SK-N-SH (cell line): ENCODE measurements at regions not wholly inside any gene's neighbourhood (a gene's known extent, or its start where the extent isn't known, plus 50 kb on each side); places are given as distances from the start of the nearest gene placed in this dataset.

ENCODE experiments used
- CTCF ChIA-PET: fragments of 300-600, 350-600 bp; formaldehyde crosslinking; extraction: SDS; loops from one replicate; lab custom pipeline; 2021; lab: Yijun Ruan, JAX
- POLR2A ChIA-PET: fragments of 350-600 bp; sonication (Branson Sonifier 250); formaldehyde crosslinking; extraction: SDS; loops from one replicate; lab custom pipeline; 2020; ENCODE audit warnings: antibody characterized with exemption, inconsistent platforms; lab: Yijun Ruan, JAX
- DNase-seq: peaks from one replicate; pipeline ENCODE4 v3.0.0; 2012
- H2AFZ ChIP-seq: fragments of 200-600 bp; sonication (generic); 2 replicates; pipeline ENCODE4 v1.8.1; 2016; ENCODE audit warnings: antibody characterized with exemption, mild to moderate bottlenecking, low read depth
- H3F3A ChIP-seq: fragments of 200-600 bp; sonication (generic); replicated peaks from 2 replicates; pipeline ENCODE3; 2016; ENCODE audit warnings: antibody characterized with exemption, mild to moderate bottlenecking; ENCODE audit not compliant: insufficient read depth
- H3K27ac ChIP-seq, 2 experiments: fragments of 200-500 bp in 1 of 2; fragments of 200-600 bp in 1 of 2; sonication (Bioruptor generic) in 1 of 2; sonication (generic), shearing (Covaris generic) in 1 of 2; 2 replicates each; pipeline versions ENCODE4 v1.5.1 to v1.6.1; 2014 to 2016; ENCODE audit warnings: low read depth in 2 of 2, inconsistent platforms in 1 of 2, low read length in 1 of 2, mild to moderate bottlenecking in 1 of 2, mixed read lengths in 1 of 2
- H3K27me3 ChIP-seq: fragments of 200-600 bp; sonication (generic), shearing (Covaris generic); 2 replicates; pipeline ENCODE4 v1.6.1; 2016; ENCODE audit warnings: mixed run types; ENCODE audit not compliant: insufficient read depth
- H3K36me3 ChIP-seq, 2 experiments: fragments of 200-500 bp in 1 of 2; fragments of 200-600 bp in 1 of 2; sonication (Bioruptor generic) in 1 of 2; sonication (generic) in 1 of 2; replicated peaks in 1 of 2; 2 replicates each; pipeline versions ENCODE3 to v1.5.1; 2014 to 2016; ENCODE audit warnings: low read length in 1 of 2, mild to moderate bottlenecking in 1 of 2; ENCODE audit not compliant: insufficient read depth in 2 of 2, control insufficient read depth in 1 of 2
- H3K4me1 ChIP-seq, 2 experiments: fragments of 200-500 bp in 1 of 2; fragments of 200-600 bp in 1 of 2; sonication (Bioruptor generic) in 1 of 2; sonication (generic), shearing (Covaris generic) in 1 of 2; 2 replicates each; pipeline versions ENCODE4 v1.5.1 to v1.6.1; 2014 to 2016; ENCODE audit warnings: low read depth in 1 of 2, low read length in 1 of 2, mixed run types in 1 of 2; ENCODE audit not compliant: insufficient read depth in 2 of 2, control insufficient read depth in 1 of 2
- H3K4me2 ChIP-seq: fragments of 200-600 bp; sonication (generic), shearing (Covaris generic); 2 replicates; pipeline ENCODE4 v1.6.1; 2017; ENCODE audit warnings: mixed run types
- H3K4me3 ChIP-seq, 2 experiments: fragments of 200-500 bp in 1 of 2; fragments of 200-600 bp in 1 of 2; sonication (Bioruptor generic) in 1 of 2; sonication (generic), shearing (Covaris generic) in 1 of 2; 2 replicates each; pipeline versions ENCODE4 v1.5.1 to v1.8.1; 2014 to 2016; ENCODE audit warnings: low read depth in 2 of 2, inconsistent platforms in 1 of 2, low read length in 1 of 2, mild to moderate bottlenecking in 1 of 2, mixed read lengths in 1 of 2, moderate library complexity in 1 of 2
- H3K79me2 ChIP-seq: fragments of 200-600 bp; sonication (generic); 2 replicates; pipeline ENCODE4 v1.8.1; 2017; ENCODE audit warnings: mild to moderate bottlenecking; ENCODE audit not compliant: insufficient read depth
- H3K9ac ChIP-seq: fragments of 200-600 bp; sonication (generic); 2 replicates; pipeline ENCODE4 v1.6.1; 2017; ENCODE audit warnings: mixed run types
- H3K9me2 ChIP-seq: fragments of 200-600 bp; sonication (generic); 2 replicates; pipeline ENCODE4 v1.6.1; 2017; ENCODE audit warnings: mixed run types
- H3K9me3 ChIP-seq: fragments of 200-600 bp; sonication (generic); 2 replicates; pipeline ENCODE4 v1.6.1; 2017; ENCODE audit warnings: mixed run types, mild to moderate bottlenecking, moderate library complexity
- H4K20me1 ChIP-seq: fragments of 200-600 bp; sonication (generic); 2 replicates; pipeline ENCODE4 v1.6.1; 2017; ENCODE audit warnings: mild to moderate bottlenecking, mixed run types; ENCODE audit not compliant: insufficient read depth
- CTCF ChIP-seq: fragments of 200-600 bp; sonication (generic); IDR thresholded peaks from 2 replicates; pipeline ENCODE4 v1.6.1; 2017; ENCODE audit warnings: antibody characterized with exemption, mild to moderate bottlenecking, moderate library complexity
- ELF1 ChIP-seq: IDR thresholded peaks from 2 replicates; pipeline ENCODE4 v1.4.0; 2012
- EP300 ChIP-seq, 2 experiments: IDR thresholded peaks; 2 replicates each; pipeline versions ENCODE4 v1.4.0 to v1.6.1; 2012; ENCODE audit warnings: borderline replicate concordance in 1 of 2, low read depth in 1 of 2, low read length in 1 of 2
- EZH2phosphoT487 ChIP-seq: fragments of 200-600 bp; sonication (generic); IDR thresholded peaks from 2 replicates; pipeline ENCODE4 v1.6.1; 2017; ENCODE audit warnings: low read depth, mixed run types, mild to moderate bottlenecking, antibody characterized with exemption, moderate library complexity, borderline replicate concordance
- FOSL2 ChIP-seq: IDR thresholded peaks from 2 replicates; pipeline ENCODE4 v1.4.0; 2012; ENCODE audit warnings: low read depth, mild to moderate bottlenecking, moderate library complexity, borderline replicate concordance
- FOXM1 ChIP-seq: IDR thresholded peaks from 2 replicates; pipeline ENCODE4 v1.4.0; 2012; ENCODE audit warnings: low read depth, mild to moderate bottlenecking
- JUND ChIP-seq: IDR thresholded peaks from 2 replicates; pipeline ENCODE4 v1.4.0; 2012
- PBX3 ChIP-seq: IDR thresholded peaks from 2 replicates; pipeline ENCODE4; 2012
- POLR2AphosphoS5 ChIP-seq: IDR thresholded peaks from 2 replicates; pipeline ENCODE4 v1.6.1; 2012; ENCODE audit warnings: low read depth, low read length
- RCOR1 ChIP-seq: fragments of 150-350 bp; IDR thresholded peaks from 2 replicates; pipeline ENCODE4 v1.6.1; 2017; ENCODE audit warnings: antibody characterized with exemption, low read length
- SIN3A ChIP-seq: IDR thresholded peaks from 2 replicates; pipeline ENCODE4 v1.6.1; 2012; ENCODE audit warnings: low read depth, mild to moderate bottlenecking, low read length, moderate library complexity, borderline replicate concordance
- TAF1 ChIP-seq: IDR thresholded peaks from 2 replicates; pipeline ENCODE4 v1.6.1; 2012; ENCODE audit warnings: low read depth, mild to moderate bottlenecking, low read length, moderate library complexity, borderline replicate concordance
- YY1 ChIP-seq: IDR thresholded peaks from 2 replicates; pipeline ENCODE4 v1.4.0; 2012; ENCODE audit warnings: low read depth, mild to moderate bottlenecking
- whole genome bisulfite sequencing: methylation state at CpG from one replicate; pipeline ENCODE4 v1.1.6; 2017; ENCODE audit warnings: low lambda C conversion rate; 5-methylcytosine and 5-hydroxymethylcytosine counted together
- TF ChIP-seq, protein P1 (sequence below): IDR thresholded peaks from 2 replicates; pipeline ENCODE4 v1.4.0; 2012; ENCODE audit warnings: low read depth, borderline replicate concordance
- TF ChIP-seq, protein P2 (sequence below): IDR thresholded peaks from 2 replicates; pipeline ENCODE4 v1.4.0; 2012; ENCODE audit warnings: low read depth
- TF ChIP-seq, protein P3 (sequence below): IDR thresholded peaks from 2 replicates; pipeline ENCODE4 v1.6.1; 2012; ENCODE audit warnings: mild to moderate bottlenecking, low read depth, low read length, moderate library complexity

DNA sequence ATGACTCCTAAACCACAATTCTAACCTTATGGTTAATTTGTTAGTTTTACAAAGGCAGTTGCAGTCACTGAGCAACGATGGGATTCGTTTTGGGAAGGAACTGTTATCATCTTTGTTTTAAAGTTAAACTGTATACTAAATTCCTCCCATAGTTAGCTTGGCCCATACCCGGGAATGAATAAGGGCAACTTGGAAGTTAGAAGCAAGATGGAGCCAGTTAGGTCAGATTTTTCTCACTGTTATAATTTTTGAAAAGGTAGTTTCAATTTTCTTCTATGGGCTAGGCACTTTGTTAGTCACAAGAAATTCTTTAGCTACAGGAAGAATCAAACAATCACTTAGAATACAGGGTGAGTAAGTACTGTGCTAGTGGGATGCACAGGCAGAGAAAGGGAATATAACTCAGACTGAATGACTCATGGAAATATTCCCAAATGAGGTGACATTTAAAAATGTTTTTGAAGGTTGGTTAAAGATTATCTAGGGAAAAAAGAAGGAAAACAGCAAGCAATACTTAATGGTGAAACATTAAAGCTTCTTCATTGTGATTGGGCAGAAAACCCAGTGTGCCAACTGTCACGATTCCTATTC, 153.6 kb downstream of the MAGEB17 start (continued):
- TF ChIP-seq TAF1 = no peak
- TF ChIP-seq JUND = peak; percentile 42; the same call in 1 of the 2 replicates
- peak; percentile 26; the same call in 1 of the 2 replicates for TF ChIP-seq FOSL2
- no peak for TF ChIP-seq POLR2AphosphoS5
- no peak for TF ChIP-seq RCOR1
- no peak for TF ChIP-seq CTCF
- TF ChIP-seq, protein P1, sequence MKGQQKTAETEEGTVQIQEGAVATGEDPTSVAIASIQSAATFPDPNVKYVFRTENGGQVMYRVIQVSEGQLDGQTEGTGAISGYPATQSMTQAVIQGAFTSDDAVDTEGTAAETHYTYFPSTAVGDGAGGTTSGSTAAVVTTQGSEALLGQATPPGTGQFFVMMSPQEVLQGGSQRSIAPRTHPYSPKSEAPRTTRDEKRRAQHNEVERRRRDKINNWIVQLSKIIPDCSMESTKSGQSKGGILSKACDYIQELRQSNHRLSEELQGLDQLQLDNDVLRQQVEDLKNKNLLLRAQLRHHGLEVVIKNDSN = no peak
- TF ChIP-seq EZH2phosphoT487 = no peak
- TF ChIP-seq, all 33 proteins: peak for 3

- Histone ChIP-seq H3K9me2 (no peaks in the 10 kb centered on the region), H2AFZ (no peak overlapping the region), H4K20me1 (no peaks in the 10 kb centered on the region), H3K9ac (no peak overlapping the region), H3F3A (no peaks in the 10 kb centered on the region), H3K79me2 (no peaks in the 10 kb centered on the region; the same call in 1 of the 2 replicates), H3K4me1 (no peaks in the 10 kb centered on the region), H3K9me3 (no peaks in the 10 kb centered on the region), H3K27me3 (no peaks in the 10 kb centered on the region), H3K36me3 (peaks cover 0 to 3% of the 10 kb centered on the region in 2 experiments)
- POLR2A ChIA-PET = no interaction called here
- WGBS = 42% methylated on average over 7 of the region's 7 CpGs
- TF ChIP-seq, protein P2, sequence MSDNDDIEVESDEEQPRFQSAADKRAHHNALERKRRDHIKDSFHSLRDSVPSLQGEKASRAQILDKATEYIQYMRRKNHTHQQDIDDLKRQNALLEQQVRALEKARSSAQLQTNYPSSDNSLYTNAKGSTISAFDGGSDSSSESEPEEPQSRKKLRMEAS = no peak
- TF ChIP-seq FOXM1 = no peak
- no peak for TF ChIP-seq FOSL2
- TF ChIP-seq POLR2AphosphoS5 = no peak
- TF ChIP-seq, protein P3, sequence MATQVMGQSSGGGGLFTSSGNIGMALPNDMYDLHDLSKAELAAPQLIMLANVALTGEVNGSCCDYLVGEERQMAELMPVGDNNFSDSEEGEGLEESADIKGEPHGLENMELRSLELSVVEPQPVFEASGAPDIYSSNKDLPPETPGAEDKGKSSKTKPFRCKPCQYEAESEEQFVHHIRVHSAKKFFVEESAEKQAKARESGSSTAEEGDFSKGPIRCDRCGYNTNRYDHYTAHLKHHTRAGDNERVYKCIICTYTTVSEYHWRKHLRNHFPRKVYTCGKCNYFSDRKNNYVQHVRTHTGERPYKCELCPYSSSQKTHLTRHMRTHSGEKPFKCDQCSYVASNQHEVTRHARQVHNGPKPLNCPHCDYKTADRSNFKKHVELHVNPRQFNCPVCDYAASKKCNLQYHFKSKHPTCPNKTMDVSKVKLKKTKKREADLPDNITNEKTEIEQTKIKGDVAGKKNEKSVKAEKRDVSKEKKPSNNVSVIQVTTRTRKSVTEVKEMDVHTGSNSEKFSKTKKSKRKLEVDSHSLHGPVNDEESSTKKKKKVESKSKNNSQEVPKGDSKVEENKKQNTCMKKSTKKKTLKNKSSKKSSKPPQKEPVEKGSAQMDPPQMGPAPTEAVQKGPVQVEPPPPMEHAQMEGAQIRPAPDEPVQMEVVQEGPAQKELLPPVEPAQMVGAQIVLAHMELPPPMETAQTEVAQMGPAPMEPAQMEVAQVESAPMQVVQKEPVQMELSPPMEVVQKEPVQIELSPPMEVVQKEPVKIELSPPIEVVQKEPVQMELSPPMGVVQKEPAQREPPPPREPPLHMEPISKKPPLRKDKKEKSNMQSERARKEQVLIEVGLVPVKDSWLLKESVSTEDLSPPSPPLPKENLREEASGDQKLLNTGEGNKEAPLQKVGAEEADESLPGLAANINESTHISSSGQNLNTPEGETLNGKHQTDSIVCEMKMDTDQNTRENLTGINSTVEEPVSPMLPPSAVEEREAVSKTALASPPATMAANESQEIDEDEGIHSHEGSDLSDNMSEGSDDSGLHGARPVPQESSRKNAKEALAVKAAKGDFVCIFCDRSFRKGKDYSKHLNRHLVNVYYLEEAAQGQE = no peak
- TF ChIP-seq, protein P1 = no peak
- no peak for TF ChIP-seq PBX3
- no peak for TF ChIP-seq SIN3A
- no peak for TF ChIP-seq ELF1
- TF ChIP-seq EP300 (IDR thresholded peaks at IDR 0.05; ENCODE audit: borderline replicate concordance in 1 of 2, low read depth in 1 of 2, low read length in 1 of 2) = no peak
- TF ChIP-seq TAF1 = no peak
- TF ChIP-seq YY1 = no peak
- no peak for TF ChIP-seq JUND
- TF ChIP-seq, all 33 proteins: peak for 0
- H3K4me2 ChIP-seq = no peak overlapping the region
- no peak for DNase-seq
- CTCF ChIA-PET = no interaction called here
- H3K27ac ChIP-seq = no peak overlapping the region
- no peak overlapping the region for H3K4me3 ChIP-seq
These were observed 166.2 kb downstream of the MAGEB17 start for GRCh38 chrX:16333453-16333852.
